WI38 (cell line): ENCODE measurements at regions not wholly inside any gene's neighbourhood (a gene's known extent, or its start where the extent isn't known, plus 50 kb on each side); places are given as distances from the start of the nearest gene placed in this dataset.

Source experiments
- H3K4me3 ChIP-seq: 2 replicates; pipeline ENCODE4 v1.5.1; 2011; ENCODE audit warnings: low read depth, mild to moderate bottlenecking, control low read depth, low read length
- CTCF ChIP-seq: IDR thresholded peaks from 2 replicates; pipeline ENCODE4 v1.5.1; 2012; ENCODE audit warnings: low read depth, mild to moderate bottlenecking, control low read depth, low read length

- TF ChIP-seq CTCF: no peak
Observed at GRCh38 chr6:43901733-43902230, 131.8 kb downstream of the VEGFA start.

GRCh38 chr6:43900916-43901732, 131.1 kb downstream of the VEGFA start:
- TF ChIP-seq CTCF: no peak
- no peak overlapping the region for H3K4me3 ChIP-seq

More at GRCh38 chr6:43901733-43902230, 131.8 kb downstream of the VEGFA start:
- no peak overlapping the region for H3K4me3 ChIP-seq

DNA sequence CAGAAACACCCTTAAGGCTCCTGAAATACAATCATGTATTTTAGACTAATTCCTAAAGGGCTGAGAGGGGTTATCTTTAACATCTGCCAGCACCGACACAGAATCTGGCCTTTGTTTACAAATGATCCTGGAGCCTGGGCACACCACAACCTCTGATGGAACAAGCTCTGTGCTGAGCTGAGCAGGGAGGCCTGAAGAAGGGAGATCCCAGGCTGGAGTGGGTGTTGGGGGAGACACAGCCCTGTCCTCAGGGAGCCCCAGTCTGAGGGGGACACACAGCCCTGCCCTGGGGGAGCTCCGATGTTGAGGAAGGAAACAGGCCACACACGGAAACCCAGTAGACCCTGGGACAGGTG, 130.5 kb downstream of the VEGFA start:
- H3K4me3 ChIP-seq: no peak overlapping the region
- no peak for TF ChIP-seq CTCF

GRCh38 chr6:43899830-43900229, 129.8 kb downstream of the VEGFA start:
- H3K4me3 ChIP-seq: no peak overlapping the region
- no peak for TF ChIP-seq CTCF

- TF ChIP-seq CTCF: no peak
- no peak overlapping the region for H3K4me3 ChIP-seq
Observed at GRCh38 chr6:43898358-43899131, 128.5 kb downstream of the VEGFA start.

- TF ChIP-seq CTCF: no peak
- no peak overlapping the region for H3K4me3 ChIP-seq
Observed at GRCh38 chr6:43897571-43898302, 127.7 kb downstream of the VEGFA start.
